HG02623 (cell line): ENCODE measurements at regions not wholly inside any gene's neighbourhood (a gene's known extent, or its start where the extent isn't known, plus 50 kb on each side); places are given as distances from the start of the nearest gene placed in this dataset.
"Not testable (repeated sequence)": the region's sequence is repeated elsewhere in the genome, so short reads cannot be mapped to it uniquely, and the experiment has no call there.

Experiments used
- ATAC-seq: cut with Tn5 transposase; IDR thresholded peaks from one replicate; pipeline ENCODE4 v1.9.1; 2021; ENCODE audit warnings: moderate library complexity; ENCODE audit not compliant: unreplicated experiment

GRCh38 chr11:16542353-16542752 is 186.0 kb upstream of the SOX6 start:
- ATAC-seq, result no peak

GRCh38 chr11:16536513-16536912 is 180.2 kb upstream of the SOX6 start:
- ATAC-seq, result no peak

- no peak for ATAC-seq
These were observed 172.3 kb upstream of the SOX6 start for GRCh38 chr11:16528639-16529038.

- no peak for ATAC-seq
These were observed 171.3 kb upstream of the SOX6 start for GRCh38 chr11:16527525-16528246.

- ATAC-seq, result no peak
These were observed 170.6 kb upstream of the SOX6 start for GRCh38 chr11:16526947-16527346.

- not testable (repeated sequence) for ATAC-seq
These were observed 164.4 kb upstream of the SOX6 start for GRCh38 chr11:16520713-16521112.

- ATAC-seq, result peak; percentile 87
These were observed 156.5 kb upstream of the SOX6 start for GRCh38 chr11:16512899-16513241.

- ATAC-seq, result no peak
These were observed 156.0 kb upstream of the SOX6 start for GRCh38 chr11:16512198-16512898.

GRCh38 chr11:16511116-16512114 is 155.1 kb upstream of the SOX6 start:
- no peak for ATAC-seq

GRCh38 chr11:16505481-16505880 is 149.1 kb upstream of the SOX6 start:
- ATAC-seq, result no peak

GRCh38 chr11:16503891-16504290 is 147.5 kb upstream of the SOX6 start:
- not testable (repeated sequence) for ATAC-seq

- ATAC-seq, result no peak
These were observed 138.8 kb upstream of the SOX6 start for GRCh38 chr11:16494918-16495691.

GRCh38 chr11:16484434-16484833 is 128.1 kb upstream of the SOX6 start:
- ATAC-seq, result no peak

- ATAC-seq, result no peak
These were observed 118.3 kb upstream of the SOX6 start for GRCh38 chr11:16474659-16475058.

- ATAC-seq, result no peak
These were observed 113.6 kb upstream of the SOX6 start for GRCh38 chr11:16469968-16470367.

- ATAC-seq, result no peak
These were observed 112.5 kb upstream of the SOX6 start for GRCh38 chr11:16468735-16469453.

- ATAC-seq, result no peak
These were observed 104.2 kb upstream of the SOX6 start for GRCh38 chr11:16460508-16460907.

- no peak for ATAC-seq
These were observed 100.0 kb upstream of the SOX6 start for GRCh38 chr11:16456366-16456765.

GRCh38 chr11:16454289-16454863 is 98.0 kb upstream of the SOX6 start:
- no peak for ATAC-seq
